ENCODE measurements at regions not wholly inside any gene's neighbourhood (a gene's known extent, or its start where the extent isn't known, plus 50 kb on each side); places are given as distances from the start of the nearest gene placed in this dataset.

GRCh38 chr13:33472446-33472845 lies 186.9 kb upstream of the STARD13 start:
- DNase-seq = no peak

DNA sequence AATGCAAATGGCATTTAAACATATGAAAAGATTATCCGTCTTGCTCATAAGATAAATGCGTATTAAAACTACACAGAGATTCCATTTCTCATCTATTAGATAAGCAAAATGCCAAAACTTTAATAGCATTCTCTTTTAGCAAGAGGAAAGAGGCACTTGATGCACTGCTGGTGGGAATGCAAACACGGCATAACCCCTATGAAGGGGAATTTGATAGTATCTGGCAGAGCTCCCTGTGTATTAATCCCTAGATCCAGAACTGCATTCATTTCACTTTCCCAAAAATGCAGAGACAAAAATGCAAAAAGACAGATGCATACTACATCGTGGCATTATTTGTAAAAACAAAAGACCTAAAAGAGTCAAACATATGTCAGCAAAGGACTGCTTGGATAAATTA lies 193.6 kb upstream of the STARD13 start:
- no peak for DNase-seq

GRCh38 chr13:33480561-33480960 lies 195.0 kb upstream of the STARD13 start:
- no peak for DNase-seq

GRCh38 chr13:33483471-33483870 lies 197.9 kb upstream of the STARD13 start:
- DNase-seq = no peak

DNA sequence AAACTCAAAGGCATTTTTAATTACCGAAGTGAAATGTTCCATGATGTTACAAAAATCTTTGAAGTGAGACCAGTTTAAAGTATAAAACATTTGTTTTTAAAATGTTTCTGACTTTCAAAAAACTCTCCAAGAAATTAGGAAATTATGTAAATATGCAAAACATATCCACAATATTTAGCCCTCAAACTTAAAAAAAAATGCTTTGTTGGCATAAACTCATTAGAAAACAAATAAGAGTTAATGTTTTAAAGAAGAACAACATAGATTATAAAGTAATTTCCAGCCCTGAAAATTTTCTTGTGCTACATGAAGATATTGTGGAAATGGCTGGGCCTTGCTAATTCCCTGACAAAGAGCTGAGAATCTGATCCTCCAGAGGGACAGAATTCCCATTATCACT lies 199.7 kb upstream of the STARD13 start:
- no peak for DNase-seq

GRCh38 chr13:33487575-33488243 lies 202.2 kb upstream of the STARD13 start:
- no peak for DNase-seq

GRCh38 chr13:33489563-33489962 lies 204.0 kb upstream of the STARD13 start:
- DNase-seq = no peak

DNA sequence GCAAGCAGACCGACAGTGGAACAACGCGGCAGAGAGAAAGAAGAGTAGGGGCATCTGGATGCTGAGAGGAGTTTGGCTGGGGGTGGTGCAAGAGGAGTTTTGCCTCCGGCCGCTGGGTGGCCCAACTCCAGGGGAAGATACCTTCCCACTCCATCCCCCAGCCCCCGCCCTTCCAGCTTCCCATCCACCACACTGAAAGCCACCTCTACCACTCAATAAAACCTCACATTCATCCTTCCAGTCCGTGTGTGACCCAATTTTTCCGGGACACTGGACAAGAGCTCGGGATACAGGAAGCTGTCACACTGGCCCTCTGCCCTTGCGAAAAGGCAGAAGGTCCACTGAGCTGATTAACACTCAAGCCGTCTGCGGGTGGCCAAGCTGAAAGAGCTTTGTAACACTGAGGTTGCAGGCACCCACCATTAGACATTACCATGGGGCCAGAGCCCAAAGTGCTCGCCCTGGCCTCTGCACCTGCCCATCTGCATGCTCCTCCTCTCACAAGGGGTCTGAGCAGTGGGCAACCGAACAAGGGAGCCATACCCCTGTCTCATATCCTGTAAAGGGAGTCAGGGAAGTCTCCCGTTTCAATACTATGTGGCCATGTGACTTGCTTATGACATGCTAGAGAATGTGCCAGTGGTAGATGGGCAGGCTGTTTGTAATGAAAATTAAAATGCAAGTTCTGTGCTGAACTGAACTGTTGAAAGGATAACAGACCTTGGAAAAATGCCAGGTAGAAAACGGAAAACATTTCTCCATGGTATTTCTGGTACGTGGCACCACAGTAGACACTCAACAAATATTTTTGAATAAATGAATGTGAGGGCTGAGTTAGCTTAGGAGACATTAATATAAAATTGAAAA lies 205.1 kb upstream of the STARD13 start:
- DNase-seq = no peak

GRCh38 chr13:33493672-33494365 lies 208.3 kb upstream of the STARD13 start:
- DNase-seq = no peak

DNA sequence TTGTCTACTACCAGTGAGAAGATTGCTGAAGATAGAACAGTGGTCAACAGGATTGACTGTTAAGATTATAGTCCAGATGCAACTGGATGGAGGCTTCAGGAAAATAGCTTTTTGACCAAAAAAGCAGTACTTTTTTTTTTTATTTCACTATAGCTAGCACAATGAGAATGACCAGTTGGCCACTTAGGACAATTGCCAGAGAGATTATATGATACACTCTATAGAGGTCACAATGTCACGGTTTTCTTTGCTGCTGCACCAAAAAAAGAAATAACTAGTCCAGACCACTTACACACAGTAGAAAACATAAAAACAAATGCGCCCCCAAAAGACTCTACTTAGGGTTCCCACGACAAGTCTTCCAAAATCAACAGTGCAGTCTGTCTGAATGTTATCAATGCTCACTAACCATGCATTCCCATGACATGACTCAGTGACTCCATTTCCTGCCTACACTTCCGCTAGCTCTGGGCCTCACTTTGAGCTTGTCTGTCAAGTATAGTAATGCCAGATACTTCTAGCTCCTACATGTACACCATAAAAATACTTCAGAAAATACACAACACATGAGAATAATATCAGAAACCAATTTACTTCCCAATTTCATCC lies 209.1 kb upstream of the STARD13 start:
- DNase-seq = no peak

DNA sequence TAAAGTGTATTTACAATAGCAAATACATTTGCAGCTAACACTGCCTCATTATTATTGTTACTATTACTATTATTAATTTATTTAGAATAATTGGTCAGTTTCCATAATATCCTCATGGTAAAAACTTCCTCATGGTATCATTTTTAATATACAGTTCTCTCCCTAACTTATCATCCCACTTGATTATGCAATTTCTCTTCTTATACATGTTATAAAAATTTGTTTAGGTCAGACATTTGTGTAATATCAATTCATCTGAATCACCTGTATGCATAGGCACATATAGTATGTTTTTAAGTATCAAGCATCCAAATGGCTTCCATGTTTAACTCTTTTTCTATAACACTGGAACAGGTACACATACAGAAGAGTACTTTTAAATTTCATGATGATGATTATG lies 210.8 kb upstream of the STARD13 start:
- no peak for DNase-seq

DNA sequence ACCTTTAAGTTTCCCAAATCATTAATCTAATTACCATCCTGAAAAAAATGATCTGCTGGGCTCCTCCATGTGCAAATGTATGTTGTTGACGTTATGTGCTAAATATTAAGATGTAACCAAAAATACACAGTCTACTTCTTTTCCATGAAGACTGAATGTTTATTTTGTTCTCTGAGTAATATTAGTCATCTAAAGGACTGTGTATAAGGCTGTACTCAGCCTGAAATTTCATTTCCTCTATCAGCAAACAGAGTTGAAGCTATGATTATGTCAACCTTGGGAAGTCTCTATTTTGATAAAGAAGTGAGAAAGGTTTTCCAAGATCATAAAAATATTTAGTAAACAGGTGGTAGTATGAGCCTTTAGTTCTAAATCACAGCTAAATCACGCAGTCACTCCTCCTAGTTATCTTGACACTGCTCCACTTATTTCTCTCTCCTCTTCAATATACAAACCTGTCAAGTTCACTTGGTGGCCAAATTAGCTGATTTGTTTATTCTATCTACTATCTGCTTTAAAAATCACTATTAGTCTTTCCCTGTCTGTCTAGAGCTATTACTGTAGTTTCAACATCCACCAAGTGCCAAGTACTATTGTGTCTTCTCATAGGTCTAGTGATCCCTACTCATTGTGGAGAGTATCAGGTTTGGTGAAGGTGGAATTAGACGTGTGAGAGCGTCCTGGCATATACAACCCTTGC lies 211.7 kb upstream of the STARD13 start:
- DNase-seq = no peak

DNA sequence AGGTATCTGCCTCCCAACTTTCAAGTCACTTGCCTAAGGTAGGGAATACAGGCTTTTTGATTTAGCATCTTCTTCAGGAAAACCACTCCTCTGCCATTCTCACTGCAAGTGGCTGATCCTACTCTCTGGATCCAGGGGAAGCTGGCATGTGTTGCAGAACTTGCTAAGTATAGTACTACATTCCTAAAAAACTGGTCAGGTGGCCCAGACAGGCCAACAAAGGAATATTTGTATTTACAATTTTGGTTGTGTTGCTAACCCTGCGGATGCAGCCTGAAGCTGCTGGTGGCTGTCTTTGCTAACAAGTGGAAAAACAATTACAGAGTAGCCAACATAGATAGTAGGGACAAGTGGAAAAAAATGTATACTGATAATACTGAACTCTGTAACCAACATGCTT lies 222.5 kb upstream of the STARD13 start:
- no peak for DNase-seq

GRCh38 chr13:33509642-33510229 lies 224.2 kb upstream of the STARD13 start:
- DNase-seq = no peak

- no peak for DNase-seq
These were observed 224.9 kb upstream of the STARD13 start for GRCh38 chr13:33510350-33510970.

- no peak for DNase-seq
These were observed 227.5 kb upstream of the STARD13 start for GRCh38 chr13:33512880-33513554.

GRCh38 chr13:33514362-33514761 lies 228.8 kb upstream of the STARD13 start:
- DNase-seq = no peak

DNA sequence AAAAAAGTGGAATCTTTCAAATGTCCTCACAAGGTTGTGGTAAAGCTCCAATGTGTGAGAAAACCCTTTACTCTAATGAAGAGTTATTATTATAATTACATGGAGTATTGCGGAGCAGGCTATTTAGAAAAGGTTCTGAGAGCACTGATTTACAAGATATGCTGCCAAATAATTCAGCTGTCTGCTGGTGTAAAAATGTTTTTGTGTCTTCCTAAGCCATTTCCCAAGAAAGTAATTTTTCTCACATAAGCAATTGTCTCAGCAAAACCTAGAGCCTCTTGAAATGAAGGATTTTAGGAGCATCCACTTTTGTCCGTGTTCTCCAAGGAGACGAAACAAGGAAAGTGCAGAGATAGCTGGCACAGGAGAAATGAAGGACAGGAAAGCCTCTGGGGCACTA lies 229.6 kb upstream of the STARD13 start:
- DNase-seq = no peak

DNA sequence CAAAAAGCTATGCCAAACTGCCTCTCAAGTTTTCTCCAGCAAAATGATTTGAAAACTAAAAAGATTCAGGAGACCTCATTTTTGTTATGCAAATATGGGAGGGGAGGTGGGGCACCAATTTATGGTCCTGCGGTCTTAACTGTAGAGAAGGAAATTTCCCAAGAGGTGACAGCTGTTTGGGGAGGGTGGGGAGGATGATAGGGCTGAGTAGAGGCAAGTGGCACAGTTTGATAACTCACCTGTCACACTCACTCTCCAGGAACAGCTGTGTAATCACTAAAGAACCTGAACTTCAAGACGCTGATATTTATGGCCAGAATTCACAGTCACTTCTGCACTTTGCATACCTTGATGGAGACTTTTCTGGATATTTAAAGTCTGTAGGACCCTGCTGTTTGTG lies 232.9 kb upstream of the STARD13 start:
- DNase-seq = peak; percentile 51

- peak; percentile 33 for DNase-seq
These were observed 234.3 kb upstream of the STARD13 start for GRCh38 chr13:33519561-33520467.

All from NCI-H2171 treated with DMSO at 0.1 percent for 48 hours (cell line).